Trophoblast cell (in vitro differentiated cells and primary cell): ENCODE measurements at regions not wholly inside any gene's neighbourhood (a gene's known extent, or its start where the extent isn't known, plus 50 kb on each side); places are given as distances from the start of the nearest gene placed in this dataset.
A peak's percentile ranks its signal among the peaks of the same experiment; 100 is the strongest.
"Not testable (repeated sequence)": the region's sequence is repeated elsewhere in the genome, so short reads cannot be mapped to it uniquely, and the experiment has no call there.

Experiments
- DNase-seq, 2 donors: peaks; one replicate each; pipeline ENCODE4 v3.0.0-alpha.2; 2016
- H2AFZ ChIP-seq: 2 replicates; pipeline ENCODE4 v1.6.1; 2013; ENCODE audit warnings: low read length, moderate library complexity, mild to moderate bottlenecking; ENCODE audit not compliant: insufficient read depth, poor library complexity
- H2AK5ac ChIP-seq: 2 replicates; pipeline ENCODE4 v1.6.1; 2013; ENCODE audit warnings: mild to moderate bottlenecking, low read length
- H2BK120ac ChIP-seq: 2 replicates; pipeline ENCODE4 v1.6.1; 2013; ENCODE audit warnings: low read length, mild to moderate bottlenecking, moderate library complexity; ENCODE audit not compliant: insufficient read depth, poor library complexity
- H2BK12ac ChIP-seq: 2 replicates; pipeline ENCODE4 v1.6.1; 2013; ENCODE audit warnings: mild to moderate bottlenecking, low read length, moderate library complexity
- H2BK5ac ChIP-seq: 2 replicates; pipeline ENCODE4 v1.6.1; 2013; ENCODE audit warnings: low read length, low read depth, moderate library complexity, mild to moderate bottlenecking; ENCODE audit not compliant: poor library complexity
- H3K14ac ChIP-seq: 2 replicates; pipeline ENCODE4 v1.6.1; 2013; ENCODE audit warnings: mild to moderate bottlenecking, low read length
- H3K18ac ChIP-seq: 2 replicates; pipeline ENCODE4 v1.6.1; 2013; ENCODE audit warnings: mild to moderate bottlenecking, low read length
- H3K23ac ChIP-seq: 2 replicates; pipeline ENCODE4 v1.6.1; 2013; ENCODE audit warnings: low read length
- H3K27ac ChIP-seq: 2 replicates; pipeline ENCODE4 v1.5.1; 2013; ENCODE audit warnings: low read depth, mild to moderate bottlenecking, inconsistent platforms, low read length, moderate library complexity
- H3K27me3 ChIP-seq: 2 replicates; pipeline ENCODE4 v1.6.1; 2013; ENCODE audit warnings: inconsistent platforms, mild to moderate bottlenecking, low read length, moderate library complexity; ENCODE audit not compliant: insufficient read depth
- H3K36me3 ChIP-seq, 2 experiments: 1 replicate in 1 of 2; 2 replicates in 1 of 2; pipeline ENCODE4 v1.6.1; 2013; ENCODE audit warnings: low read length in 2 of 2, mild to moderate bottlenecking in 2 of 2, moderate library complexity in 1 of 2; ENCODE audit not compliant: insufficient read depth in 2 of 2, control insufficient read depth in 1 of 2
- H3K4ac ChIP-seq: 2 replicates; pipeline ENCODE4 v1.6.1; 2013; ENCODE audit warnings: low read depth, mild to moderate bottlenecking, low read length, moderate library complexity
- H3K4me1 ChIP-seq, 2 experiments: 1 replicate in 1 of 2; 2 replicates in 1 of 2; pipeline ENCODE4 v1.6.1; 2013; ENCODE audit warnings: low read length in 2 of 2, mild to moderate bottlenecking in 2 of 2, moderate library complexity in 1 of 2; ENCODE audit not compliant: insufficient read depth in 2 of 2, control insufficient read depth in 1 of 2
- H3K4me2 ChIP-seq: 2 replicates; pipeline ENCODE4 v1.6.1; 2013; ENCODE audit warnings: inconsistent platforms, mild to moderate bottlenecking, low read length, moderate library complexity
- H3K4me3 ChIP-seq: 2 replicates; pipeline ENCODE4 v1.5.1; 2013; ENCODE audit warnings: mild to moderate bottlenecking, low read depth, low read length, inconsistent platforms
- H3K79me1 ChIP-seq: one replicate; pipeline ENCODE4 v1.6.1; 2013; ENCODE audit warnings: low read length
- H3K79me2 ChIP-seq: 2 replicates; pipeline ENCODE4 v1.6.1; 2013; ENCODE audit warnings: low read length, mild to moderate bottlenecking; ENCODE audit not compliant: control insufficient read depth, insufficient read depth, poor library complexity
- H3K9ac ChIP-seq: 2 replicates; pipeline ENCODE4 v1.6.1; 2013; ENCODE audit warnings: mild to moderate bottlenecking, low read length
- H3K9me3 ChIP-seq: 2 replicates; pipeline ENCODE4 v1.6.1; 2013; ENCODE audit warnings: low read depth, mild to moderate bottlenecking, control low read depth, inconsistent platforms, low read length; ENCODE audit not compliant: insufficient read depth
- H4K12ac ChIP-seq: 2 replicates; pipeline ENCODE4 v1.6.1; 2013; ENCODE audit warnings: low read depth, mild to moderate bottlenecking, low read length, moderate library complexity
- H4K8ac ChIP-seq: 2 replicates; pipeline ENCODE4 v1.6.1; 2013; ENCODE audit warnings: low read depth, mild to moderate bottlenecking, low read length, moderate library complexity
- H4K91ac ChIP-seq: one replicate; pipeline ENCODE4 v1.6.1; 2013; ENCODE audit warnings: low read depth, mild to moderate bottlenecking, low read length, moderate library complexity
- WGBS: extraction: QIAGEN DNeasy Blood & Tissue Kit; methylation state at CpG from one replicate; pipeline ENCODE4 v1.1.7; 2013; ENCODE audit warnings: missing lambda C conversion rate; ENCODE audit not compliant: insufficient read length, insufficient coverage; ENCODE audit errors: extremely low coverage; 5-methylcytosine and 5-hydroxymethylcytosine counted together

- H3K4me2 ChIP-seq = no peak overlapping the region
- no peaks in the 10 kb centered on the region for H3K79me1 ChIP-seq
- H2AFZ ChIP-seq = no peak overlapping the region
- no peaks in the 10 kb centered on the region for H3K79me2 ChIP-seq
- H3K23ac ChIP-seq = no peak overlapping the region
- H2AK5ac ChIP-seq = no peak overlapping the region
- H3K9ac ChIP-seq = no peak overlapping the region
- H3K36me3 ChIP-seq = no peaks in the 10 kb centered on the region
- no peak overlapping the region for H4K12ac ChIP-seq
- H2BK120ac ChIP-seq = no peak overlapping the region
- no peak overlapping the region for H4K8ac ChIP-seq
- no peak overlapping the region for H3K27ac ChIP-seq
- H4K91ac ChIP-seq = no peak overlapping the region
- H3K4ac ChIP-seq = no peak overlapping the region
- H3K18ac ChIP-seq = no peak overlapping the region
- H3K4me3 ChIP-seq = no peak overlapping the region
- no peak for DNase-seq
- no peaks in the 10 kb centered on the region for H3K27me3 ChIP-seq
- no peaks in the 10 kb centered on the region for H3K9me3 ChIP-seq
- H2BK12ac ChIP-seq = no peak overlapping the region
- no peak overlapping the region for H2BK5ac ChIP-seq
- peaks cover 0 to 3% of the 10 kb centered on the region in 2 experiments for H3K4me1 ChIP-seq
- no peak overlapping the region for H3K14ac ChIP-seq
Observed at GRCh38 chr5:24162343-24162742, 482.4 kb downstream of the CDH10 start.

- H4K8ac ChIP-seq = no peak overlapping the region
- H3K9me3 ChIP-seq = no peaks in the 10 kb centered on the region
- no peak overlapping the region for H4K12ac ChIP-seq
- H2AFZ ChIP-seq = no peak overlapping the region
- H3K18ac ChIP-seq = no peak overlapping the region
- H3K9ac ChIP-seq = no peak overlapping the region
- H3K36me3 ChIP-seq = no peaks in the 10 kb centered on the region
- peak; percentile 54 to 95 for DNase-seq
- peaks cover 0 to 3% of the 10 kb centered on the region in 2 experiments for H3K4me1 ChIP-seq
- H3K27ac ChIP-seq = no peak overlapping the region
- H3K27me3 ChIP-seq = no peaks in the 10 kb centered on the region
- H2BK5ac ChIP-seq = no peak overlapping the region
- no peak overlapping the region for H2BK120ac ChIP-seq
- no peak overlapping the region for H3K4me3 ChIP-seq
- no peak overlapping the region for H3K23ac ChIP-seq
- no peak overlapping the region for H2AK5ac ChIP-seq
- no peak overlapping the region for H3K4me2 ChIP-seq
- no peaks in the 10 kb centered on the region for H3K79me1 ChIP-seq
- no peak overlapping the region for H3K14ac ChIP-seq
- H2BK12ac ChIP-seq = no peak overlapping the region
- WGBS = no CpG with 5 or more reads among the region's 2 CpGs
- no peak overlapping the region for H4K91ac ChIP-seq
- no peak overlapping the region for H3K4ac ChIP-seq
- H3K79me2 ChIP-seq = no peaks in the 10 kb centered on the region
Observed at GRCh38 chr5:24163091-24163490, 481.7 kb downstream of the CDH10 start.

DNA sequence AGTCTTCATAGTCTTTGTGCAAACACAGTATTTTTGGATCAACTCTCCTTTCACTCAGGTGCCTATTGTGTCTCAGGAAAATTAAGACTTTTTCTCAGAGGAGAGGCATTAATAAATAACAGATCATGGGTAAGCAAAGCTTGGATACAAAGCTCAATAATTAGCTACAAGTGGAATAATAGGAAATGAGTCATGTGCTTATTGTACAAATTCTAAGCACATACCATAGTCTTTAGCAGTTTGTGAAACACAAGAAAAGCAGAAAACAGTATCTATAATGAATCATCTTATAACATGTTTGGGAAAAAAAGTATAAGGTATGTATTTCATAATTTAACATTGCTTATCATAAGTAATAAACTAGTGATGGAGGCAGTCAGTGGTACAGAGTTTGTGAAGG, 477.0 kb downstream of the CDH10 start:
- Histone ChIP-seq H2AFZ (no peak overlapping the region), H3K23ac (no peak overlapping the region), H3K79me1 (no peaks in the 10 kb centered on the region), H3K18ac (no peak overlapping the region), H3K14ac (no peak overlapping the region), H3K4me2 (no peak overlapping the region), H3K27ac (no peak overlapping the region), H3K4ac (no peak overlapping the region), H4K8ac (no peak overlapping the region), H3K36me3 (no peaks in the 10 kb centered on the region), H3K79me2 (no peaks in the 10 kb centered on the region), H2BK120ac (no peak overlapping the region), H3K27me3 (no peaks in the 10 kb centered on the region), H2AK5ac (no peak overlapping the region), H2BK12ac (no peak overlapping the region), H2BK5ac (no peak overlapping the region), H3K4me1 (peaks cover 0 to 3% of the 10 kb centered on the region in 2 experiments), H4K12ac (no peak overlapping the region), H3K9me3 (no peaks in the 10 kb centered on the region), H3K9ac (no peak overlapping the region), H4K91ac (no peak overlapping the region), H3K4me3 (no peak overlapping the region)
- DNase-seq = no peak

DNA sequence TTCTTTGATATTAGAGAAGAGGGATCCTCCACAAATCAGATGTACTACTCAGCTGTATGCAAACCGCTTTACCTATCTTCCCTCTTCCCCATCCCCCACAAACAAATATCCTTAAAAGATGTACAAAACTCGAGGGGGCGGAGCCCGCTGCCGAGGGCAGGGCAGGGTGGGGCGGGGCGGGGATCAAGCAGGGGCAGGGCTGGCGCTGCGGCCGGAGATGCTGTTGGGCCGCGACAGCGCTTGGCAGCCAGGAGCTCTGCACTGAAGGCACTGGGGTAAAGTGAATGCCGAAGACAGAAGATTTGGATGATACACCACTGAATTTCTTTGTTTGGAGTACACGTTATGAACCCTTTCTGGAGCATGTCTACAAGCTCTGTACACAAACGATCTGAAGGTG, 474.8 kb downstream of the CDH10 start:
- no peak overlapping the region for H4K12ac ChIP-seq
- no peak overlapping the region for H4K8ac ChIP-seq
- no peak for DNase-seq
- H2BK12ac ChIP-seq = no peak overlapping the region
- no peaks in the 10 kb centered on the region for H3K4me1 ChIP-seq
- no peak overlapping the region for H3K4ac ChIP-seq
- no peak overlapping the region for H3K9ac ChIP-seq
- no peaks in the 10 kb centered on the region for H3K9me3 ChIP-seq
- no peaks in the 10 kb centered on the region for H3K27me3 ChIP-seq
- H2AK5ac ChIP-seq = no peak overlapping the region
- H3K23ac ChIP-seq = no peak overlapping the region
- H3K4me3 ChIP-seq = no peak overlapping the region
- H2BK120ac ChIP-seq = no peak overlapping the region
- 100% methylated on average over 1 of the region's 16 CpGs for WGBS
- H3K18ac ChIP-seq = no peak overlapping the region
- H3K14ac ChIP-seq = no peak overlapping the region
- no peak overlapping the region for H2AFZ ChIP-seq
- no peak overlapping the region for H2BK5ac ChIP-seq
- H4K91ac ChIP-seq = no peak overlapping the region
- H3K4me2 ChIP-seq = no peak overlapping the region
- H3K27ac ChIP-seq = no peak overlapping the region
- H3K36me3 ChIP-seq = no peaks in the 10 kb centered on the region
- H3K79me2 ChIP-seq = no peaks in the 10 kb centered on the region
- no peaks in the 10 kb centered on the region for H3K79me1 ChIP-seq

DNA sequence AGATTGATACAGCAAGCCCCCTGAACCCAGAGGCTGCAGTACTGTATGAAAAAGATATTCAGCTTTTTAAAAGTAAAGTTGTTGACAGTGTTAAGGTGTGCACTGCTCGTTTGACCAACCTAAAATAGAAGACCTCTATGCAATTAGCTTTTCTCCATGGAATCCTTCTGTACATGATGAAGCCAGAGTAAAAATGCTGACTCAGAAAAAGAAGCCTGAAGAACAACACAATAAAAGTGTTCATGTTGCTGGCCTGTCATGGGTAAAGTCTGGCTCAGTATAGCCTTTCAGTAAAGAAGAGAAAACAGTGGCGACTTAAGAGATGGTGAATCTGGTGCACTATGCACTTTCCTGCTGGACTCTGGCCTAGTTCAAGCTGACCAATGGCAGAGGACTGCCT, 473.8 kb downstream of the CDH10 start:
- H3K18ac ChIP-seq, H3K9me3 ChIP-seq, H3K4me2 ChIP-seq, H3K79me1 ChIP-seq, H3K27ac ChIP-seq, H3K23ac ChIP-seq, H4K12ac ChIP-seq, DNase-seq, H2AK5ac ChIP-seq, H2AFZ ChIP-seq, H3K4me3 ChIP-seq, H2BK12ac ChIP-seq, H3K4ac ChIP-seq, H3K27me3 ChIP-seq, H4K8ac ChIP-seq, H3K14ac ChIP-seq, H2BK120ac ChIP-seq, H3K36me3 ChIP-seq, H2BK5ac ChIP-seq, H4K91ac ChIP-seq, H3K4me1 ChIP-seq, H3K9ac ChIP-seq, H3K79me2 ChIP-seq: not testable (repeated sequence)
- WGBS = no CpG with 5 or more reads among the region's 2 CpGs
